Embryonic facial prominence (tissue), 1 donor: ENCODE measurements at regions not wholly inside any gene's neighbourhood (a gene's known extent, or its start where the extent isn't known, plus 50 kb on each side); places are given as distances from the start of the nearest gene placed in this dataset.
A peak's percentile ranks its signal among the peaks of the same experiment; 100 is the strongest.
"Not testable (repeated sequence)": the region's sequence is repeated elsewhere in the genome, so short reads cannot be mapped to it uniquely, and the experiment has no call there.

Source experiments
- DNase-seq: peaks from one replicate; pipeline ENCODE4 v3.0.0-alpha.2; 2016; ENCODE audit errors: extremely low spot score

GRCh38 chr12:116687888-116688287, 50.0 kb downstream of the SPRING1 start:
- DNase-seq = no peak

- no peak for DNase-seq
Measured at GRCh38 chr12:116684891-116685290, 53.0 kb downstream of the SPRING1 start.

- no peak for DNase-seq
Measured at GRCh38 chr12:116677202-116677661, 60.6 kb downstream of the SPRING1 start.

GRCh38 chr12:116675339-116676107, 62.3 kb downstream of the SPRING1 start:
- no peak for DNase-seq

- no peak for DNase-seq
Measured at GRCh38 chr12:116674643-116675183, 63.2 kb downstream of the SPRING1 start.

- DNase-seq = no peak
Measured at GRCh38 chr12:116673681-116674111, 64.2 kb downstream of the SPRING1 start.

- DNase-seq = no peak
Measured at GRCh38 chr12:116672842-116673516, 64.9 kb downstream of the SPRING1 start.

- DNase-seq = no peak
Measured at GRCh38 chr12:116672010-116672409, 65.9 kb downstream of the SPRING1 start.

GRCh38 chr12:116670859-116671258, 67.0 kb downstream of the SPRING1 start:
- DNase-seq = no peak

- no peak for DNase-seq
Measured at GRCh38 chr12:116667752-116668151, 70.1 kb downstream of the SPRING1 start.

- DNase-seq = not testable (repeated sequence)
Measured at GRCh38 chr12:116666829-116667228, 71.0 kb downstream of the SPRING1 start.

- DNase-seq = no peak
Measured at GRCh38 chr12:116666305-116666673, 71.6 kb downstream of the SPRING1 start.

- DNase-seq = no peak
Measured at GRCh38 chr12:116665666-116666304, 72.1 kb downstream of the SPRING1 start.

- DNase-seq = no peak
Measured at GRCh38 chr12:116664085-116664484, 73.8 kb downstream of the SPRING1 start.

GRCh38 chr12:116662612-116663144, 75.2 kb downstream of the SPRING1 start:
- DNase-seq = peak; percentile 20

- DNase-seq = no peak
Measured at GRCh38 chr12:116661341-116661740, 76.5 kb downstream of the SPRING1 start.

- not testable (repeated sequence) for DNase-seq
Measured at GRCh38 chr12:116660740-116661139, 77.1 kb downstream of the SPRING1 start.

- no peak for DNase-seq
Measured at GRCh38 chr12:116659771-116660481, 77.9 kb downstream of the SPRING1 start.

GRCh38 chr12:116657921-116658495, 79.9 kb downstream of the SPRING1 start:
- DNase-seq = no peak

GRCh38 chr12:116656306-116656705, 81.6 kb downstream of the SPRING1 start:
- no peak for DNase-seq

GRCh38 chr12:116654226-116654743, 83.6 kb downstream of the SPRING1 start:
- DNase-seq = no peak
